GM23338 (cell line): ENCODE measurements at regions not wholly inside any gene's neighbourhood (a gene's known extent, or its start where the extent isn't known, plus 50 kb on each side); places are given as distances from the start of the nearest gene placed in this dataset.

Source experiments
- ATAC-seq: fragments of 200-7000 bp; cut with Tn5 transposase; 3 replicates; pipeline ENCODE4 v1.9.1; 2020
- DNase-seq: peaks from one replicate; pipeline ENCODE4 v3.0.0-alpha.2; 2015; ENCODE audit warnings: low spot score
- H2AFZ ChIP-seq: fragments of 200-600 bp; sonication (generic); 2 replicates; pipeline ENCODE4 v1.8.0; 2016; ENCODE audit warnings: antibody characterized with exemption, mild to moderate bottlenecking, moderate library complexity
- H3F3A ChIP-seq: fragments of 200-600 bp; sonication (generic); replicated peaks from 2 replicates; pipeline ENCODE4 v1.8.0; 2017; ENCODE audit warnings: antibody characterized with exemption, mixed run types, low read depth
- H3K27ac ChIP-seq: fragments of 200-600 bp; sonication (generic); 2 replicates; pipeline ENCODE4 v1.6.1; 2016; ENCODE audit warnings: low read depth
- H3K27me3 ChIP-seq: fragments of 200-600 bp; sonication (generic); 2 replicates; pipeline ENCODE4 v1.8.0; 2016; ENCODE audit warnings: mild to moderate bottlenecking, mixed run types, moderate library complexity; ENCODE audit not compliant: insufficient read depth
- H3K36me3 ChIP-seq: fragments of 200-600 bp; sonication (generic); 2 replicates; pipeline ENCODE4 v1.8.0; 2016; ENCODE audit warnings: mild to moderate bottlenecking; ENCODE audit not compliant: insufficient read depth
- H3K4me1 ChIP-seq: fragments of 200-600 bp; sonication (generic); 2 replicates; pipeline ENCODE4 v1.8.0; 2016; ENCODE audit warnings: mild to moderate bottlenecking, moderate library complexity; ENCODE audit not compliant: insufficient read depth
- H3K4me2 ChIP-seq: fragments of 200-600 bp; sonication (generic); 2 replicates; pipeline ENCODE4 v1.7.1; 2017; ENCODE audit warnings: mixed run types
- H3K4me3 ChIP-seq: fragments of 200-600 bp; sonication (generic); 2 replicates; pipeline ENCODE4 v1.6.1; 2016; ENCODE audit warnings: mixed run types
- H3K79me2 ChIP-seq: fragments of 200-600 bp; sonication (generic); replicated peaks from 2 replicates; pipeline ENCODE4 v1.8.0; 2017; ENCODE audit warnings: mild to moderate bottlenecking; ENCODE audit not compliant: insufficient read depth
- H3K9me2 ChIP-seq: fragments of 200-600 bp; sonication (generic); 2 replicates; pipeline ENCODE4 v1.8.0; 2017; ENCODE audit not compliant: insufficient read depth
- H4K20me1 ChIP-seq: fragments of 200-600 bp; sonication (generic); replicated peaks from 2 replicates; pipeline ENCODE4 v1.8.0; 2017; ENCODE audit warnings: mild to moderate bottlenecking; ENCODE audit not compliant: insufficient read depth
- H3K27ac Mint-ChIP-seq: 2 replicates; pipeline ENCODE4 v1.8.0; 2020; ENCODE audit warnings: inconsistent platforms, mild to moderate bottlenecking, moderate library complexity, mixed read lengths
- H3K27me3 Mint-ChIP-seq: 3 replicates; pipeline ENCODE4 v1.8.0; 2022; ENCODE audit warnings: low read depth, mild to moderate bottlenecking, moderate library complexity, mixed read lengths, inconsistent platforms; ENCODE audit not compliant: insufficient read depth, poor library complexity
- H3K36me3 Mint-ChIP-seq: 3 replicates; pipeline ENCODE4 v1.8.0; 2021; ENCODE audit warnings: low read depth, mild to moderate bottlenecking, inconsistent platforms, moderate library complexity, mixed read lengths
- H3K4me1 Mint-ChIP-seq: 3 replicates; pipeline ENCODE4 v1.8.0; 2020; ENCODE audit warnings: mild to moderate bottlenecking, inconsistent platforms, mixed read lengths
- H3K4me3 Mint-ChIP-seq: 3 replicates; pipeline ENCODE4 v1.8.0; 2021; ENCODE audit warnings: moderate library complexity, mild to moderate bottlenecking, inconsistent platforms, mixed read lengths
- H3K9me3 Mint-ChIP-seq: 3 replicates; pipeline ENCODE4 v1.8.0; 2020; ENCODE audit warnings: moderate library complexity, mild to moderate bottlenecking, inconsistent platforms, mixed read lengths
- CREB1 ChIP-seq: fragments of 250-450 bp; sonication (Bioruptor Pico); IDR thresholded peaks from 2 replicates; pipeline ENCODE4 v1.5.0; 2020; ENCODE audit warnings: low read depth, mild to moderate bottlenecking, moderate library complexity
- EZH2 ChIP-seq: fragments of 200-600 bp; sonication (generic); IDR thresholded peaks from one replicate; pipeline ENCODE4 v1.8.0; 2017; ENCODE audit warnings: antibody characterized with exemption, mild to moderate bottlenecking, low read depth; ENCODE audit not compliant: unreplicated experiment
- EZH2phosphoT487 ChIP-seq: fragments of 200-600 bp; sonication (generic); IDR thresholded peaks from one replicate; pipeline ENCODE4 v1.8.1; 2018; ENCODE audit warnings: antibody characterized with exemption; ENCODE audit not compliant: unreplicated experiment
- JUNB ChIP-seq: IDR thresholded peaks from one replicate; pipeline ENCODE4 v1.6.1; 2016; ENCODE audit warnings: antibody characterized with exemption; ENCODE audit not compliant: unreplicated experiment
- NANOG ChIP-seq: IDR thresholded peaks from 2 replicates; pipeline ENCODE4 v1.6.1; 2016; ENCODE audit warnings: antibody characterized with exemption, borderline replicate concordance
- POLR2AphosphoS5 ChIP-seq: IDR thresholded peaks from 2 replicates; pipeline ENCODE4 v1.6.1; 2016; ENCODE audit warnings: antibody characterized with exemption, low read depth
- STAT1 ChIP-seq: IDR thresholded peaks from one replicate; pipeline ENCODE4 v1.6.1; 2016; ENCODE audit warnings: antibody characterized with exemption; ENCODE audit not compliant: unreplicated experiment
- ZNF114 ChIP-seq: fragments of 250-450 bp; sonication (Bioruptor Pico); IDR thresholded peaks from 2 replicates; pipeline ENCODE4 v1.5.0; 2020; ENCODE audit warnings: mild to moderate bottlenecking, moderate library complexity
- ZNF331 ChIP-seq: fragments of 250-450 bp; sonication (Bioruptor Pico); IDR thresholded peaks from 2 replicates; pipeline ENCODE4 v1.5.0; 2020; ENCODE audit warnings: low read depth, mild to moderate bottlenecking, moderate library complexity
- TF ChIP-seq, protein P1 (sequence below), 2 experiments: fragments of 200-600 bp in 1 of 2; sonication (generic) in 1 of 2; conservative IDR thresholded peaks; 2 replicates each; pipeline versions ENCODE4 v1.5.1 to v1.6.1; 2016 to 2017; ENCODE audit warnings: antibody characterized with exemption in 2 of 2, low read depth in 2 of 2, mild to moderate bottlenecking in 2 of 2, moderate library complexity in 1 of 2
- TF ChIP-seq, protein P2 (sequence below): IDR thresholded peaks from 2 replicates; pipeline ENCODE4 v1.6.1; 2016; ENCODE audit warnings: antibody characterized with exemption
- TF ChIP-seq, protein P3 (sequence below): IDR thresholded peaks from one replicate; pipeline ENCODE4 v1.6.1; 2018; ENCODE audit warnings: antibody characterized with exemption; ENCODE audit not compliant: unreplicated experiment
- TF ChIP-seq, protein P4 (sequence below): fragments of 250-450 bp; sonication (Bioruptor Pico); IDR thresholded peaks from 2 replicates; pipeline ENCODE4 v1.5.0; 2020; ENCODE audit warnings: mild to moderate bottlenecking, moderate library complexity

DNA sequence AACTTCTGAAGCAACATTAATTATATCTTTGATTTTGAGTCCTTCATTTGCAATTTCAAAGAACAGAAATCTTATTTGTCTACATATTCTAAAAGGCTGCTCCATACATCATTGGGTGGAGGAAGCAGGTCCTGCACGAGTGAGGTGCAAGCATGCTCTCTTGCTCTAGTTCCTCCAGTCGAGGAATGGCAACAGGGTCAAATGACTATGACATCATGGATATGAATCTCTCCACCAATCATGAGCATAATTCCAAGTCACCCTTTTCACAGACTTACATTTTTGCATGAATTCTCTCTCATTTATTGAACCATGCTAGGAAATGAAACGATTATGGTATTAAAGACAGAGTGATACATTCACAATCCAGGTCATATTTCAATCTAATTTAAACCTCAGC, 608.8 kb upstream of the SOX11 start:
- H3K9me2 ChIP-seq: no peaks in the 10 kb centered on the region
- no peak overlapping the region for H3K4me3 ChIP-seq
- no peaks in the 10 kb centered on the region for H3K27me3 Mint-ChIP-seq
- H3K27me3 ChIP-seq: no peaks in the 10 kb centered on the region
- DNase-seq (no peak), ATAC-seq (no peak)
- no peaks in the 10 kb centered on the region for H3F3A ChIP-seq
- H3K27ac ChIP-seq: no peak overlapping the region
- no peak overlapping the region for H3K27ac Mint-ChIP-seq
- H3K4me2 ChIP-seq: no peak overlapping the region
- no peaks in the 10 kb centered on the region for H3K4me1 ChIP-seq
- no peak overlapping the region for H3K4me3 Mint-ChIP-seq
- H3K4me1 Mint-ChIP-seq: peaks cover 2% of the 10 kb centered on the region; the same call in 1 of the 3 replicates
- H3K36me3 Mint-ChIP-seq: peaks cover 9% of the 10 kb centered on the region
- TF ChIP-seq, protein P1, sequence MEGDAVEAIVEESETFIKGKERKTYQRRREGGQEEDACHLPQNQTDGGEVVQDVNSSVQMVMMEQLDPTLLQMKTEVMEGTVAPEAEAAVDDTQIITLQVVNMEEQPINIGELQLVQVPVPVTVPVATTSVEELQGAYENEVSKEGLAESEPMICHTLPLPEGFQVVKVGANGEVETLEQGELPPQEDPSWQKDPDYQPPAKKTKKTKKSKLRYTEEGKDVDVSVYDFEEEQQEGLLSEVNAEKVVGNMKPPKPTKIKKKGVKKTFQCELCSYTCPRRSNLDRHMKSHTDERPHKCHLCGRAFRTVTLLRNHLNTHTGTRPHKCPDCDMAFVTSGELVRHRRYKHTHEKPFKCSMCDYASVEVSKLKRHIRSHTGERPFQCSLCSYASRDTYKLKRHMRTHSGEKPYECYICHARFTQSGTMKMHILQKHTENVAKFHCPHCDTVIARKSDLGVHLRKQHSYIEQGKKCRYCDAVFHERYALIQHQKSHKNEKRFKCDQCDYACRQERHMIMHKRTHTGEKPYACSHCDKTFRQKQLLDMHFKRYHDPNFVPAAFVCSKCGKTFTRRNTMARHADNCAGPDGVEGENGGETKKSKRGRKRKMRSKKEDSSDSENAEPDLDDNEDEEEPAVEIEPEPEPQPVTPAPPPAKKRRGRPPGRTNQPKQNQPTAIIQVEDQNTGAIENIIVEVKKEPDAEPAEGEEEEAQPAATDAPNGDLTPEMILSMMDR (conservative IDR thresholded peaks at IDR 0.05; ENCODE audit: low read depth in 2 of 2): no peak
- TF ChIP-seq, protein P2, sequence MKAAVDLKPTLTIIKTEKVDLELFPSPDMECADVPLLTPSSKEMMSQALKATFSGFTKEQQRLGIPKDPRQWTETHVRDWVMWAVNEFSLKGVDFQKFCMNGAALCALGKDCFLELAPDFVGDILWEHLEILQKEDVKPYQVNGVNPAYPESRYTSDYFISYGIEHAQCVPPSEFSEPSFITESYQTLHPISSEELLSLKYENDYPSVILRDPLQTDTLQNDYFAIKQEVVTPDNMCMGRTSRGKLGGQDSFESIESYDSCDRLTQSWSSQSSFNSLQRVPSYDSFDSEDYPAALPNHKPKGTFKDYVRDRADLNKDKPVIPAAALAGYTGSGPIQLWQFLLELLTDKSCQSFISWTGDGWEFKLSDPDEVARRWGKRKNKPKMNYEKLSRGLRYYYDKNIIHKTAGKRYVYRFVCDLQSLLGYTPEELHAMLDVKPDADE: no peak
- TF ChIP-seq, protein P3, sequence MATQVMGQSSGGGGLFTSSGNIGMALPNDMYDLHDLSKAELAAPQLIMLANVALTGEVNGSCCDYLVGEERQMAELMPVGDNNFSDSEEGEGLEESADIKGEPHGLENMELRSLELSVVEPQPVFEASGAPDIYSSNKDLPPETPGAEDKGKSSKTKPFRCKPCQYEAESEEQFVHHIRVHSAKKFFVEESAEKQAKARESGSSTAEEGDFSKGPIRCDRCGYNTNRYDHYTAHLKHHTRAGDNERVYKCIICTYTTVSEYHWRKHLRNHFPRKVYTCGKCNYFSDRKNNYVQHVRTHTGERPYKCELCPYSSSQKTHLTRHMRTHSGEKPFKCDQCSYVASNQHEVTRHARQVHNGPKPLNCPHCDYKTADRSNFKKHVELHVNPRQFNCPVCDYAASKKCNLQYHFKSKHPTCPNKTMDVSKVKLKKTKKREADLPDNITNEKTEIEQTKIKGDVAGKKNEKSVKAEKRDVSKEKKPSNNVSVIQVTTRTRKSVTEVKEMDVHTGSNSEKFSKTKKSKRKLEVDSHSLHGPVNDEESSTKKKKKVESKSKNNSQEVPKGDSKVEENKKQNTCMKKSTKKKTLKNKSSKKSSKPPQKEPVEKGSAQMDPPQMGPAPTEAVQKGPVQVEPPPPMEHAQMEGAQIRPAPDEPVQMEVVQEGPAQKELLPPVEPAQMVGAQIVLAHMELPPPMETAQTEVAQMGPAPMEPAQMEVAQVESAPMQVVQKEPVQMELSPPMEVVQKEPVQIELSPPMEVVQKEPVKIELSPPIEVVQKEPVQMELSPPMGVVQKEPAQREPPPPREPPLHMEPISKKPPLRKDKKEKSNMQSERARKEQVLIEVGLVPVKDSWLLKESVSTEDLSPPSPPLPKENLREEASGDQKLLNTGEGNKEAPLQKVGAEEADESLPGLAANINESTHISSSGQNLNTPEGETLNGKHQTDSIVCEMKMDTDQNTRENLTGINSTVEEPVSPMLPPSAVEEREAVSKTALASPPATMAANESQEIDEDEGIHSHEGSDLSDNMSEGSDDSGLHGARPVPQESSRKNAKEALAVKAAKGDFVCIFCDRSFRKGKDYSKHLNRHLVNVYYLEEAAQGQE: no peak
- TF ChIP-seq JUNB (no peak), ZNF331 (CRISPR knock-in tag) (no peak), POLR2AphosphoS5 (no peak), EZH2phosphoT487 (no peak), EZH2 (no peak), NANOG (no peak), STAT1 (no peak), ZNF114 (CRISPR knock-in tag) (no peak), CREB1 (no peak)
- TF ChIP-seq, protein P4, sequence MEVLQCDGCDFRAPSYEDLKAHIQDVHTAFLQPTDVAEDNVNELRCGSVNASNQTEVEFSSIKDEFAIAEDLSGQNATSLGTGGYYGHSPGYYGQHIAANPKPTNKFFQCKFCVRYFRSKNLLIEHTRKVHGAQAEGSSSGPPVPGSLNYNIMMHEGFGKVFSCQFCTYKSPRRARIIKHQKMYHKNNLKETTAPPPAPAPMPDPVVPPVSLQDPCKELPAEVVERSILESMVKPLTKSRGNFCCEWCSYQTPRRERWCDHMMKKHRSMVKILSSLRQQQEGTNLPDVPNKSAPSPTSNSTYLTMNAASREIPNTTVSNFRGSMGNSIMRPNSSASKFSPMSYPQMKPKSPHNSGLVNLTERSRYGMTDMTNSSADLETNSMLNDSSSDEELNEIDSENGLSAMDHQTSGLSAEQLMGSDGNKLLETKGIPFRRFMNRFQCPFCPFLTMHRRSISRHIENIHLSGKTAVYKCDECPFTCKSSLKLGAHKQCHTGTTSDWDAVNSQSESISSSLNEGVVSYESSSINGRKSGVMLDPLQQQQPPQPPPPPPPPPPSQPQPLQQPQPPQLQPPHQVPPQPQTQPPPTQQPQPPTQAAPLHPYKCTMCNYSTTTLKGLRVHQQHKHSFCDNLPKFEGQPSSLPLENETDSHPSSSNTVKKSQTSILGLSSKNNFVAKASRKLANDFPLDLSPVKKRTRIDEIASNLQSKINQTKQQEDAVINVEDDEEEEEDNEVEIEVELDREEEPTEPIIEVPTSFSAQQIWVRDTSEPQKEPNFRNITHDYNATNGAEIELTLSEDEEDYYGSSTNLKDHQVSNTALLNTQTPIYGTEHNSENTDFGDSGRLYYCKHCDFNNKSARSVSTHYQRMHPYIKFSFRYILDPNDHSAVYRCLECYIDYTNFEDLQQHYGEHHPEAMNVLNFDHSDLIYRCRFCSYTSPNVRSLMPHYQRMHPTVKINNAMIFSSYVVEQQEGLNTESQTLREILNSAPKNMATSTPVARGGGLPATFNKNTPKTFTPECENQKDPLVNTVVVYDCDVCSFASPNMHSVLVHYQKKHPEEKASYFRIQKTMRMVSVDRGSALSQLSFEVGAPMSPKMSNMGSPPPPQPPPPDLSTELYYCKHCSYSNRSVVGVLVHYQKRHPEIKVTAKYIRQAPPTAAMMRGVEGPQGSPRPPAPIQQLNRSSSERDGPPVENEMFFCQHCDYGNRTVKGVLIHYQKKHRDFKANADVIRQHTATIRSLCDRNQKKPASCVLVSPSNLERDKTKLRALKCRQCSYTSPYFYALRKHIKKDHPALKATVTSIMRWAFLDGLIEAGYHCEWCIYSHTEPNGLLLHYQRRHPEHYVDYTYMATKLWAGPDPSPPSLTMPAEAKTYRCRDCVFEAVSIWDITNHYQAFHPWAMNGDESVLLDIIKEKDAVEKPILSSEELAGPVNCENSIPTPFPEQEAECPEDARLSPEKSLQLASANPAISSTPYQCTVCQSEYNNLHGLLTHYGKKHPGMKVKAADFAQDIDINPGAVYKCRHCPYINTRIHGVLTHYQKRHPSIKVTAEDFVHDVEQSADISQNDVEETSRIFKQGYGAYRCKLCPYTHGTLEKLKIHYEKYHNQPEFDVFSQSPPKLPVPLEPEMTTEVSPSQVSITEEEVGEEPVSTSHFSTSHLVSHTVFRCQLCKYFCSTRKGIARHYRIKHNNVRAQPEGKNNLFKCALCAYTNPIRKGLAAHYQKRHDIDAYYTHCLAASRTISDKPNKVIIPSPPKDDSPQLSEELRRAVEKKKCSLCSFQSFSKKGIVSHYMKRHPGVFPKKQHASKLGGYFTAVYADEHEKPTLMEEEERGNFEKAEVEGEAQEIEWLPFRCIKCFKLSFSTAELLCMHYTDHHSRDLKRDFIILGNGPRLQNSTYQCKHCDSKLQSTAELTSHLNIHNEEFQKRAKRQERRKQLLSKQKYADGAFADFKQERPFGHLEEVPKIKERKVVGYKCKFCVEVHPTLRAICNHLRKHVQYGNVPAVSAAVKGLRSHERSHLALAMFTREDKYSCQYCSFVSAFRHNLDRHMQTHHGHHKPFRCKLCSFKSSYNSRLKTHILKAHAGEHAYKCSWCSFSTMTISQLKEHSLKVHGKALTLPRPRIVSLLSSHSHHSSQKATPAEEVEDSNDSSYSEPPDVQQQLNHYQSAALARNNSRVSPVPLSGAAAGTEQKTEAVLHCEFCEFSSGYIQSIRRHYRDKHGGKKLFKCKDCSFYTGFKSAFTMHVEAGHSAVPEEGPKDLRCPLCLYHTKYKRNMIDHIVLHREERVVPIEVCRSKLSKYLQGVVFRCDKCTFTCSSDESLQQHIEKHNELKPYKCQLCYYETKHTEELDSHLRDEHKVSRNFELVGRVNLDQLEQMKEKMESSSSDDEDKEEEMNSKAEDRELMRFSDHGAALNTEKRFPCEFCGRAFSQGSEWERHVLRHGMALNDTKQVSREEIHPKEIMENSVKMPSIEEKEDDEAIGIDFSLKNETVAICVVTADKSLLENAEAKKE (CRISPR knock-in tag): no peak
- H3K36me3 ChIP-seq: no peaks in the 10 kb centered on the region
- no peak overlapping the region for H2AFZ ChIP-seq
- no peaks in the 10 kb centered on the region for H4K20me1 ChIP-seq
- H3K79me2 ChIP-seq: no peaks in the 10 kb centered on the region
- peaks cover 67% of the 10 kb centered on the region for H3K9me3 Mint-ChIP-seq
